Choroid plexus epithelial cell (primary cell): ENCODE measurements at regions not wholly inside any gene's neighbourhood (a gene's known extent, or its start where the extent isn't known, plus 50 kb on each side); places are given as distances from the start of the nearest gene placed in this dataset.

ENCODE experiments used
- DNase-seq: peaks from one replicate; pipeline ENCODE4 v3.0.0-alpha.2; 2010; ENCODE audit warnings: low read depth
- H3K4me3 ChIP-seq: 2 replicates; pipeline ENCODE4 v1.5.1; 2011; ENCODE audit warnings: low read depth, mild to moderate bottlenecking, control low read depth, low read length, moderate library complexity
- CTCF ChIP-seq: conservative IDR thresholded peaks from 2 replicates; pipeline ENCODE4 v1.5.1; 2011; ENCODE audit warnings: low read depth, mild to moderate bottlenecking, control low read depth, inconsistent platforms, low read length, moderate library complexity

- TF ChIP-seq CTCF = no peak
- peak; percentile 31 for DNase-seq
- H3K4me3 ChIP-seq = no peak overlapping the region
Observed at GRCh38 chr5:125890511-125890931, 532.7 kb upstream of the GRAMD2B start.

- no peak overlapping the region for H3K4me3 ChIP-seq
- no peak for TF ChIP-seq CTCF
- DNase-seq = peak; percentile 21
Observed at GRCh38 chr5:125891061-125891725, 532.0 kb upstream of the GRAMD2B start.

- H3K4me3 ChIP-seq = no peak overlapping the region
- DNase-seq = peak; percentile 49
- no peak for TF ChIP-seq CTCF
Observed at GRCh38 chr5:125894383-125894782, 528.8 kb upstream of the GRAMD2B start.

GRCh38 chr5:125896368-125896767, 526.8 kb upstream of the GRAMD2B start:
- H3K4me3 ChIP-seq = no peak overlapping the region
- TF ChIP-seq CTCF = no peak
- DNase-seq = no peak

GRCh38 chr5:125897089-125897488, 526.1 kb upstream of the GRAMD2B start:
- no peak for TF ChIP-seq CTCF
- no peak overlapping the region for H3K4me3 ChIP-seq
- no peak for DNase-seq

DNA sequence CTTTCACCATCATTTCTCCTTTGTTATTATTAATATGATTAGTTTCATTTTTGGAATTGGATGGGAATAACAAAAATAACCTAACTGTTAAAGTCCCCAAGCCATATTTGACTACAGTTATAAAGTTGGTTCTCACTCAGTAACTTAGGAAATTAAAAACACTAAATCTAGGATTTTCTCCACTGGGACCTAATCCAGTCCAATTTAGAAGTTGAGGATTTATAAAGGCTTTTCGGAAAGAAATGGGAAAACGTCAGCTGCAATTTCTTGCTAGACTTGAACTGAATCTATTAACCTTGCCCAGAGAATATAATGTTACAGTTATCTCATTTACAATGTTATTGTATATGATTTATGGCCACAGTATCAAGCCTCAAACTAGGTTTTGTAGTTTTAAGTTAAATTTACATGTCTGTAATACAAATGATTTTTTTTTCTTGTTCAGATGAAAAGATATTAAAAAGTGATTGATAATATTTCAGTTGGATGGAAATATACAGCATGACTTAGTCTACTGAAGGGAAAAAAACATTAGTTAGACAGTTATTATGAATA, 524.3 kb upstream of the GRAMD2B start:
- H3K4me3 ChIP-seq = no peak overlapping the region
- DNase-seq = no peak
- TF ChIP-seq CTCF = no peak

GRCh38 chr5:125912028-125912427, 511.2 kb upstream of the GRAMD2B start:
- no peak overlapping the region for H3K4me3 ChIP-seq
- DNase-seq = no peak
- no peak for TF ChIP-seq CTCF
